Pancreas (tissue), 10 donors: ENCODE measurements at regions not wholly inside any gene's neighbourhood (a gene's known extent, or its start where the extent isn't known, plus 50 kb on each side); places are given as distances from the start of the nearest gene placed in this dataset.

Experiments used
- ATAC-seq, 4 donors: fragments of 200-7000 bp; cut with Tn5 transposase; one replicate each; pipeline versions ENCODE4 v1.8.0 to v1.9.1; 2020; ENCODE audit warnings: mild to moderate bottlenecking in 4 of 4, moderate library complexity in 4 of 4
- DNase-seq, 6 donors: peaks; one replicate each; pipeline ENCODE4 v3.0.0-alpha.2; 2020
- FAIRE-seq: peaks from 2 replicates; lab custom pipeline; 2012; peaks lifted over from hg19 to GRCh38; lab: Jason Lieb, UNC
- H3K27ac ChIP-seq, 4 donors: fragments of 200-600 bp; sonication (generic); 1 replicate in 3 of 4; 2 replicates in 1 of 4; pipeline versions ENCODE4 v1.5.0 to v1.8.0; 2020
- H3K27me3 ChIP-seq, 4 donors: fragments of 200-600 bp; one replicate each; pipeline ENCODE4 v1.8.0; 2021
- H3K36me3 ChIP-seq, 3 donors: fragments of 200-600 bp; sonication (generic) in 1 of 3; one replicate each; pipeline versions ENCODE4 v1.5.0 to v1.8.0; 2020 to 2021
- H3K4me1 ChIP-seq, 3 donors: fragments of 200-600 bp; one replicate each; pipeline ENCODE4 v1.8.0; 2021
- H3K4me3 ChIP-seq, 4 donors: fragments of 200-600 bp; sonication (generic) in 2 of 4; one replicate each; pipeline versions ENCODE4 v1.5.0 to v1.8.0; 2020 to 2021
- H3K9me3 ChIP-seq, 4 donors: fragments of 200-600 bp; one replicate each; pipeline ENCODE4 v1.8.0; 2021
- WGBS, 2 donors: extraction: QIAGEN DNeasy Blood & Tissue Kit; methylation state at CpG; one replicate each; pipeline ENCODE4 v1.1.7; 2013; 5-methylcytosine and 5-hydroxymethylcytosine counted together
- intact Hi-C, 3 donors: fragments of 100-400 bp; cut with DNase I; formaldehyde crosslinking; loops; one replicate each; pipeline versions ENCODE4 v1.11.1 to v1.14.2; 2022
- TF ChIP-seq, protein P1 (sequence below), 4 donors: fragments of 200-600 bp; sonication (generic) in 3 of 4; IDR thresholded peaks; one replicate each; pipeline versions ENCODE4 v1.5.0 to v1.8.0; 2021; ENCODE audit warnings: antibody characterized with exemption in 4 of 4
- donor health status: healthy with polysubstance abuse.
- donor health status: DM: no; HTN: no; CAD: no; lungs with moderate emphysema.
- donor health status: DM: no; HTN: no; CAD: no.
- donor health status: control.
- donor health status: control.
- donor health status: Bipolar disorder and iron deficiency.
- donor health status: DM: yes; HTN: yes; CAD: no.
- donor health status: DM: no; HTN: no; CAD: no.
- donor health status: DM: no; HTN: no; CAD: no.
- donor health status: DM: yes; HTN: yes; CAD: no.

DNA sequence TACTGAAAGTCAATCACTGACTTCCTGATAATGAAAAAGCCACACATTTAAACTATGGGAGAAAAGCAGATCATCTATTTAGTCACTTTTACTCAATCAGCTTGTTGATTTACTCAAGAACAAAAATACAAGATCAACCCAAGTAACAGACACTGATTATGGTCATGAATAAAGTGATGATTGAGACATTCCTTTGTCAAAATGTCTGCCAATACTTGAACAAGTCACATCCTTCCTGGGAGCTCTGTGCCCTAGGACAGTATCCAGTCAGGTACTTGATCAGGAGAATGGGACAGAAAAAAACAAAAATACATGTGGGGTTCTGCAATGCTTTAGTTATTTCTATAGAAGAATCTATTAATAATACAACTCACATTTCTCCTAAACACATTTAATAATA lies 150.0 kb upstream of the NEBL start:
- intact Hi-C loops = no loop called here
- ATAC-seq = no peak
- no peaks in the 10 kb centered on the region for H3K9me3 ChIP-seq
- H3K4me3 ChIP-seq = no peak overlapping the region
- no peaks in the 10 kb centered on the region for H3K4me1 ChIP-seq
- no peak for DNase-seq
- no peaks in the 10 kb centered on the region for H3K27me3 ChIP-seq
- H3K27ac ChIP-seq = no peak overlapping the region
- no peaks in the 10 kb centered on the region for H3K36me3 ChIP-seq
- TF ChIP-seq, protein P1, sequence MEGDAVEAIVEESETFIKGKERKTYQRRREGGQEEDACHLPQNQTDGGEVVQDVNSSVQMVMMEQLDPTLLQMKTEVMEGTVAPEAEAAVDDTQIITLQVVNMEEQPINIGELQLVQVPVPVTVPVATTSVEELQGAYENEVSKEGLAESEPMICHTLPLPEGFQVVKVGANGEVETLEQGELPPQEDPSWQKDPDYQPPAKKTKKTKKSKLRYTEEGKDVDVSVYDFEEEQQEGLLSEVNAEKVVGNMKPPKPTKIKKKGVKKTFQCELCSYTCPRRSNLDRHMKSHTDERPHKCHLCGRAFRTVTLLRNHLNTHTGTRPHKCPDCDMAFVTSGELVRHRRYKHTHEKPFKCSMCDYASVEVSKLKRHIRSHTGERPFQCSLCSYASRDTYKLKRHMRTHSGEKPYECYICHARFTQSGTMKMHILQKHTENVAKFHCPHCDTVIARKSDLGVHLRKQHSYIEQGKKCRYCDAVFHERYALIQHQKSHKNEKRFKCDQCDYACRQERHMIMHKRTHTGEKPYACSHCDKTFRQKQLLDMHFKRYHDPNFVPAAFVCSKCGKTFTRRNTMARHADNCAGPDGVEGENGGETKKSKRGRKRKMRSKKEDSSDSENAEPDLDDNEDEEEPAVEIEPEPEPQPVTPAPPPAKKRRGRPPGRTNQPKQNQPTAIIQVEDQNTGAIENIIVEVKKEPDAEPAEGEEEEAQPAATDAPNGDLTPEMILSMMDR (IDR thresholded peaks at IDR 0.05) = no peak
- FAIRE-seq = no peak

DNA sequence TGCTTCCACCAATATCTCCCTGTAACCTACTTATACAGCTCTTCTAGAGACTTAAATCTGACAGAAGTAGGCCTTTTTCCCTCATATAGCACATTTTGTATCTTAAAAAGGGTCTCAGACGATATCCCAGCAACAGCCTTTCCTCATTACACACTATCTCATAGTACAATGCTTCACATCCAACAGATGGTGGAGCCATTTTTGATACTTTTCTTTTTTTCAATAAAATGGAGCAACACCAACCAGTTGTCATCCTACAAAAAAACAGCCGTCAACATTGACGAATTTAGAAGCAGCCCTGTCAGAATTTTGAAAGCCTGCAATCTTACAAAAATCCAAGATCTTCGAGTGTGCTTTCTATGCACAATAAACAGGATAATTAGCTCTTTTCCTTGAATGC lies 145.9 kb upstream of the NEBL start:
- DNase-seq (no peak), FAIRE-seq (no peak), ATAC-seq (no peak)
- intact Hi-C loops = no loop called here
- no peaks in the 10 kb centered on the region for H3K4me1 ChIP-seq
- H3K9me3 ChIP-seq = no peaks in the 10 kb centered on the region
- H3K27ac ChIP-seq = no peak overlapping the region
- 92 to 96% methylated on average over 4 of the region's 4 CpGs for WGBS, 2 donors
- no peaks in the 10 kb centered on the region for H3K27me3 ChIP-seq
- H3K4me3 ChIP-seq = no peak overlapping the region
- TF ChIP-seq, protein P1 (IDR thresholded peaks at IDR 0.05) = no peak
- no peaks in the 10 kb centered on the region for H3K36me3 ChIP-seq

DNA sequence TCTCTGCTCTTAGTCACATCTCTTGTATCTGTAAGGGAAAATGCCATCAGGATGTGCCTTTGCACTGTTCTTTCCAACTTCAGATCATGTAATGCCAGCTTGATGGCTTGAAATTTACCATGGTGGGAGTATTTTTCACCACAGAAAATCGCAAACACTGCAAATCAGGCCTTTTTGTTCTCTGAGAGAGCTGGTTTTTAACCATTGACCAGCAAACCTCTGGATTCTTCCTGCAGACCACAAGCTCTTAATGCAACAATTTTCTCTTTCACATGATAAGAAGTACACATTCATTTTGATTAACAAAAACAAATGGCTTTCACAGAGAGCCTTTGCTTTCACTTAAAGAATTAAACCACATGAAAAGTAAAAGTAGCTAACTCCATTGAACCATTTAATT lies 145.4 kb upstream of the NEBL start:
- no peak for DNase-seq

DNA sequence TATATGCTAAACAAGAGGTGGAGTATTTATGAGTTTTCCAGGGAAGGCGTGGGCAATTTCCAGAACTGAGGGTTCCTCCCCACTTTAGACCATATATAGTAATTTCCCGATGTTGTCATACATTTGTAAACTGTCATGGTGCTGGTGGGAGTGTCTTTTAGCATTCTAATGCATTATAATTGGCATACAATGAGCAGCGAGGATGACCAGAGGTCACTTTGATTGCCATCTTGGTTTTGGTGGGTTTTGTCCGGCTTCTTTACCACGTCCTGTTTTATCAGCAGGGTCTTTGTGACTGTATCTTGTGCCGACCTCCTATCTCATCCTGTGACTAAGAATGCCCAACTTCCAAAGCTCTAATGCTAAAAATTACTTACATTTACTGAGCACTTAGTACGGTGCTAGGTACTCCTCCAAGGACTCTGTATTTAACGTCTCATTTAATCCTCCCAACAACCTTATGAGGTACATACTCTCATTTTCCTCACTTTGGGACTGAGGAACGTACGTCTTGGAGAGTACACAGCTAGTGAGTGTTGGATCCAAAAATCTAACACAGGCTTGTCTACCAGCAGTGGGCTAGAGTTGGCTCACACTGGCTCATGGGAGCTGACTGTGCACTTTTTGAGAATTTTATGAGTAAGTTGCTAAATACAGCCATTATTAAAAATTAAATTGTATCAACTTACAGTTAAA lies 144.8 kb upstream of the NEBL start:
- H3K27me3 ChIP-seq = no peaks in the 10 kb centered on the region
- no peak overlapping the region for H3K4me3 ChIP-seq
- no peak overlapping the region for H3K27ac ChIP-seq
- no peak for FAIRE-seq
- no peaks in the 10 kb centered on the region for H3K9me3 ChIP-seq
- ATAC-seq = no peak
- DNase-seq = no peak
- intact Hi-C loops = no loop called here
- TF ChIP-seq, protein P1 (IDR thresholded peaks at IDR 0.05) = no peak
- H3K36me3 ChIP-seq = no peaks in the 10 kb centered on the region
- 92 to 94% methylated on average over 10 of the region's 10 CpGs for WGBS, 2 donors
- no peaks in the 10 kb centered on the region for H3K4me1 ChIP-seq

More for the DNA sequence above, 145.4 kb upstream of the NEBL start:
- TF ChIP-seq, protein P1 (IDR thresholded peaks at IDR 0.05) = no peak
- FAIRE-seq (no peak), ATAC-seq (no peak)
- Histone ChIP-seq H3K9me3 (no peaks in the 10 kb centered on the region), H3K27me3 (no peaks in the 10 kb centered on the region), H3K4me1 (no peaks in the 10 kb centered on the region), H3K4me3 (no peak overlapping the region), H3K36me3 (no peaks in the 10 kb centered on the region), H3K27ac (no peak overlapping the region)
- 88 to 92% methylated on average over 1 of the region's 1 CpG for WGBS, 2 donors
- intact Hi-C loops = no loop called here

DNA sequence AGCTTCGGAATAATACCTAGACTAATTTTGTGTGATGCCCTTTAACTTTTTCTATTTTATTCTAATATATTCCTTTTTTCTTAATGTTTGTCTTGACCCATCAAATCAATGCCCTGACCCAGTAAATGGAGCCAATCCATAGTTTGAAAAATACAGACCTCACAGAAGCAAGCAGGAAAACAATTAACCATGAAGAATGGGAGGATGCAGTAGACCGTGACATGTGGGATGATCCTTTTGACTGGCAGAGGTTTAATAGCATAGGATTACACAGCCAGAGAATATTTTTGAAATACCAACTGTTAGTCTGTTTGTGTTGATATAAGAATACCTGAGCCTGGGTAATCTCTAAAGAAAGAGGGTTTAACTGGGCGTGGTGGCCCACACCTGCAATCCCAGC lies 142.6 kb upstream of the NEBL start:
- H3K36me3 ChIP-seq = no peaks in the 10 kb centered on the region
- 94 to 100% methylated on average over 3 of the region's 3 CpGs for whole genome bisulfite sequencing, 2 donors
- no peak overlapping the region for H3K27ac ChIP-seq
- TF ChIP-seq, protein P1 (IDR thresholded peaks at IDR 0.05) = no peak
- intact Hi-C loops = no loop called here
- DNase-seq (no peak), ATAC-seq (no peak), FAIRE-seq (no peak)
- no peaks in the 10 kb centered on the region for H3K4me1 ChIP-seq
- H3K4me3 ChIP-seq = no peak overlapping the region
- no peaks in the 10 kb centered on the region for H3K9me3 ChIP-seq
- no peaks in the 10 kb centered on the region for H3K27me3 ChIP-seq
